H9 (cell line): ENCODE measurements at regions not wholly inside any gene's neighbourhood (a gene's known extent, or its start where the extent isn't known, plus 50 kb on each side); places are given as distances from the start of the nearest gene placed in this dataset.

Experiments used
- DNase-seq: peaks from one replicate; pipeline ENCODE4 v3.0.0-alpha.2; 2017
- H2AFZ ChIP-seq: one replicate; pipeline ENCODE4 v1.6.1; 2013; ENCODE audit warnings: mild to moderate bottlenecking, low read length, control low read depth, moderate library complexity
- H2AK5ac ChIP-seq: 2 replicates; pipeline ENCODE4 v1.6.1; 2013; ENCODE audit warnings: low read length, control low read depth, mixed read lengths; ENCODE audit not compliant: insufficient read length
- H2BK120ac ChIP-seq: one replicate; pipeline ENCODE4 v1.6.1; 2013; ENCODE audit warnings: low read depth, mild to moderate bottlenecking, low read length, control low read depth, inconsistent platforms; ENCODE audit not compliant: poor library complexity, severe bottlenecking
- H2BK12ac ChIP-seq: 2 replicates; pipeline ENCODE4 v1.6.1; 2013; ENCODE audit warnings: low read length, control low read depth, mixed read lengths, low read depth; ENCODE audit not compliant: insufficient read length
- H2BK15ac ChIP-seq: 2 replicates; pipeline ENCODE4 v1.6.1; 2013; ENCODE audit warnings: low read depth, low read length, control low read depth
- H2BK20ac ChIP-seq: one replicate; pipeline ENCODE4 v1.6.1; 2013; ENCODE audit warnings: low read depth, mild to moderate bottlenecking, low read length, control low read depth, inconsistent platforms; ENCODE audit not compliant: poor library complexity, severe bottlenecking
- H2BK5ac ChIP-seq: 2 replicates; pipeline ENCODE4 v1.6.1; 2013; ENCODE audit warnings: low read length, control low read depth, mixed read lengths; ENCODE audit not compliant: insufficient read length
- H3K14ac ChIP-seq: 2 replicates; pipeline ENCODE4 v1.6.1; 2013; ENCODE audit warnings: low read length, control low read depth; ENCODE audit not compliant: insufficient read depth
- H3K18ac ChIP-seq: 2 replicates; pipeline ENCODE4 v1.6.1; 2013; ENCODE audit warnings: low read depth, mild to moderate bottlenecking, mixed read lengths, low read length, control low read depth; ENCODE audit not compliant: insufficient read length
- H3K23ac ChIP-seq: 2 replicates; pipeline ENCODE4 v1.6.1; 2013; ENCODE audit warnings: low read length, control low read depth, mixed read lengths, low read depth; ENCODE audit not compliant: insufficient read length
- H3K23me2 ChIP-seq: 2 replicates; pipeline ENCODE4 v1.6.1; 2013; ENCODE audit warnings: low read depth, mild to moderate bottlenecking, mixed read lengths, low read length, control low read depth; ENCODE audit not compliant: insufficient read length, poor library complexity, severe bottlenecking
- H3K27ac ChIP-seq: 2 replicates; pipeline ENCODE4 v1.5.1; 2013; ENCODE audit warnings: low read length, control low read depth, mixed read lengths, low read depth; ENCODE audit not compliant: insufficient read length
- H3K27me3 ChIP-seq: 2 replicates; pipeline ENCODE4 v1.6.1; 2013; ENCODE audit warnings: low read length, control low read depth, inconsistent platforms; ENCODE audit not compliant: insufficient read depth
- H3K4ac ChIP-seq: 2 replicates; pipeline ENCODE4 v1.6.1; 2013; ENCODE audit warnings: low read depth, mild to moderate bottlenecking, control low read depth, inconsistent platforms, low read length, moderate library complexity
- H3K4me1 ChIP-seq: 2 replicates; pipeline ENCODE4 v1.6.1; 2013; ENCODE audit warnings: low read length, control low read depth, inconsistent platforms; ENCODE audit not compliant: insufficient read depth
- H3K4me2 ChIP-seq: 2 replicates; pipeline ENCODE4 v1.6.1; 2013; ENCODE audit warnings: low read length, control low read depth, mixed read lengths; ENCODE audit not compliant: insufficient read length, insufficient read depth
- H3K56ac ChIP-seq: 2 replicates; pipeline ENCODE4 v1.6.1; 2013; ENCODE audit warnings: low read depth, mild to moderate bottlenecking, mixed read lengths, low read length, control low read depth; ENCODE audit not compliant: insufficient read length
- H3K79me1 ChIP-seq: 2 replicates; pipeline ENCODE4 v1.6.1; 2013; ENCODE audit warnings: low read depth, mild to moderate bottlenecking, moderate library complexity, low read length, control low read depth, inconsistent platforms; ENCODE audit not compliant: insufficient read depth, poor library complexity, severe bottlenecking
- H3K79me2 ChIP-seq: 2 replicates; pipeline ENCODE4 v1.6.1; 2013; ENCODE audit warnings: low read length, control low read depth, inconsistent platforms; ENCODE audit not compliant: insufficient read depth
- H3K9ac ChIP-seq: 2 replicates; pipeline ENCODE4 v1.6.1; 2013; ENCODE audit warnings: low read length, control low read depth, mixed read lengths; ENCODE audit not compliant: insufficient read length; ENCODE audit errors: extremely low read depth
- H3K9me3 ChIP-seq: one replicate; pipeline ENCODE4 v1.6.1; 2013; ENCODE audit warnings: low read depth, low read length, inconsistent platforms; ENCODE audit not compliant: control insufficient read depth
- H3T11ph ChIP-seq: one replicate; pipeline ENCODE4 v1.6.1; 2013; ENCODE audit warnings: mild to moderate bottlenecking, low read length, control low read depth, inconsistent platforms
- H4K20me1 ChIP-seq: one replicate; pipeline ENCODE4 v1.6.1; 2013; ENCODE audit not compliant: control insufficient read depth, insufficient read length, insufficient read depth
- H4K5ac ChIP-seq: 2 replicates; pipeline ENCODE4 v1.6.1; 2013; ENCODE audit warnings: low read depth, mild to moderate bottlenecking, mixed read lengths, low read length, control low read depth; ENCODE audit not compliant: insufficient read length
- H4K8ac ChIP-seq: replicated peaks from 2 replicates; pipeline ENCODE4 v1.6.1; 2013; ENCODE audit warnings: low read length, control low read depth, mixed read lengths, low read depth; ENCODE audit not compliant: insufficient read length
- H4K91ac ChIP-seq: 2 replicates; pipeline ENCODE4 v1.6.1; 2013; ENCODE audit warnings: low read depth, mild to moderate bottlenecking, moderate library complexity, mixed read lengths, low read length, control low read depth; ENCODE audit not compliant: insufficient read length
- H3K27ac Mint-ChIP-seq, 3 experiments: 2 replicates in 2 of 3; 3 replicates in 1 of 3; pipeline ENCODE4 v1.8.0; 2020 to 2021; ENCODE audit warnings: mixed read lengths in 3 of 3, mild to moderate bottlenecking in 1 of 3, moderate library complexity in 1 of 3
- H3K27me3 Mint-ChIP-seq: 2 replicates; pipeline ENCODE4 v1.8.0; 2021; ENCODE audit warnings: low read depth, mild to moderate bottlenecking, moderate library complexity, mixed read lengths
- H3K36me3 Mint-ChIP-seq, 3 experiments: 2 replicates in 2 of 3; 3 replicates in 1 of 3; pipeline ENCODE4 v1.8.0; 2020 to 2021; ENCODE audit warnings: low read depth in 3 of 3, mixed read lengths in 3 of 3; ENCODE audit not compliant: insufficient read depth in 1 of 3
- H3K4me1 Mint-ChIP-seq, 2 experiments: 2 replicates each; pipeline ENCODE4 v1.8.0; 2020; ENCODE audit warnings: mixed read lengths in 2 of 2
- H3K4me3 Mint-ChIP-seq, 2 experiments: 2 replicates in 1 of 2; 3 replicates in 1 of 2; pipeline ENCODE4 v1.8.0; 2020 to 2021; ENCODE audit warnings: mild to moderate bottlenecking in 2 of 2, mixed read lengths in 2 of 2, moderate library complexity in 1 of 2
- H3K9me3 Mint-ChIP-seq, 2 experiments: 2 replicates in 1 of 2; 3 replicates in 1 of 2; pipeline ENCODE4 v1.8.0; 2020; ENCODE audit warnings: mild to moderate bottlenecking in 2 of 2, mixed read lengths in 2 of 2, moderate library complexity in 1 of 2
- WGBS: extraction: QIAGEN DNeasy Blood & Tissue Kit; methylation state at CpG from one replicate; pipeline ENCODE4 v1.1.7; 2013; ENCODE audit warnings: missing lambda C conversion rate, low lambda C conversion rate, mixed read lengths; ENCODE audit not compliant: insufficient read length; ENCODE audit errors: extremely low coverage; 5-methylcytosine and 5-hydroxymethylcytosine counted together
- TF ChIP-seq, protein P1 (sequence below): fragments of 200-600 bp; sonication (generic); conservative IDR thresholded peaks from 3 replicates; pipeline ENCODE4 v1.8.0; 2021; ENCODE audit warnings: antibody characterized with exemption, mild to moderate bottlenecking

DNA sequence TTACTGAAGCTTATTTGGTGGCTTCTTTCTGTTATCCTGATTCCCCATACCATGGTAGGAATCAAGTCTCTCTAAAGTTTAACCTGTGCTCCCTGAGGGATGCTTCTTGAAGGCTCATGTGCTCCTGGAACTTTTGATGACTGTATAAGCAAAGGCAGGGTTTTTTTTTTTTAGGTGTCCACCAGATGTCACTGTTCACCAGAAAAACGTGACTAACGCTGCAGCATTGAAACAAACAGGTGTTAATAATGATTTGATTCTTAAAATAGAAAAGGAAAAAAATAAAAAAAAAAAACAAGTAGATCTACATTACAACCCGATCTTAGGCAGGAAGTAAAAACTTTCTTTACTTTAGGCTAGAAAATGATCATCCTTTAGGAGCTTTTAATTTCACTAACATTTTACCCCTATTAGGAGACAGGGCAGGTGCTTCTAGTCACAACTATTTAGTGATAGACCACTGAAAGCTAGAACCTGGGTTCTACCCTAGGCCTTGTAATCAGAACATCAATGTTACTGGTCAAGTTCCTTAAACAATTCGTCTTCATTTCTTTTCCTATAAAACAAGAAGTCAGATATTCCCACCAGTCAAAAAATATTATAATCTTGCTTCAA, 223.0 kb downstream of the PLA2G4A start:
- Histone ChIP-seq H3T11ph (no peak overlapping the region), H2BK15ac (no peak overlapping the region), H3K27ac (no peak overlapping the region), H2BK12ac (no peak overlapping the region), H2BK120ac (no peak overlapping the region), H2BK20ac (no peak overlapping the region), H4K8ac (no peak overlapping the region), H4K91ac (no peak overlapping the region), H3K4me1 (peaks cover 2% of the 10 kb centered on the region; the same call in 1 of the 2 replicates), H2AFZ (no peak overlapping the region), H2AK5ac (no peak overlapping the region), H3K18ac (no peak overlapping the region), H3K56ac (no peak overlapping the region), H3K79me1 (no peaks in the 10 kb centered on the region), H3K4me2 (no peak overlapping the region), H3K27me3 (no peaks in the 10 kb centered on the region), H3K9ac (no peak overlapping the region), H4K20me1 (no peaks in the 10 kb centered on the region), H3K23me2 (no peaks in the 10 kb centered on the region), H3K79me2 (no peaks in the 10 kb centered on the region), H3K9me3 (no peaks in the 10 kb centered on the region), H3K4ac (no peak overlapping the region), H4K5ac (no peak overlapping the region), H3K14ac (no peak overlapping the region), H3K23ac (no peak overlapping the region), H2BK5ac (no peak overlapping the region)
- TF ChIP-seq, protein P1, sequence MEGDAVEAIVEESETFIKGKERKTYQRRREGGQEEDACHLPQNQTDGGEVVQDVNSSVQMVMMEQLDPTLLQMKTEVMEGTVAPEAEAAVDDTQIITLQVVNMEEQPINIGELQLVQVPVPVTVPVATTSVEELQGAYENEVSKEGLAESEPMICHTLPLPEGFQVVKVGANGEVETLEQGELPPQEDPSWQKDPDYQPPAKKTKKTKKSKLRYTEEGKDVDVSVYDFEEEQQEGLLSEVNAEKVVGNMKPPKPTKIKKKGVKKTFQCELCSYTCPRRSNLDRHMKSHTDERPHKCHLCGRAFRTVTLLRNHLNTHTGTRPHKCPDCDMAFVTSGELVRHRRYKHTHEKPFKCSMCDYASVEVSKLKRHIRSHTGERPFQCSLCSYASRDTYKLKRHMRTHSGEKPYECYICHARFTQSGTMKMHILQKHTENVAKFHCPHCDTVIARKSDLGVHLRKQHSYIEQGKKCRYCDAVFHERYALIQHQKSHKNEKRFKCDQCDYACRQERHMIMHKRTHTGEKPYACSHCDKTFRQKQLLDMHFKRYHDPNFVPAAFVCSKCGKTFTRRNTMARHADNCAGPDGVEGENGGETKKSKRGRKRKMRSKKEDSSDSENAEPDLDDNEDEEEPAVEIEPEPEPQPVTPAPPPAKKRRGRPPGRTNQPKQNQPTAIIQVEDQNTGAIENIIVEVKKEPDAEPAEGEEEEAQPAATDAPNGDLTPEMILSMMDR: peak; percentile 75
- Mint-ChIP-seq H3K27me3 (no peaks in the 10 kb centered on the region), H3K4me3 (no peak overlapping the region), H3K36me3 (no peaks in the 10 kb centered on the region), H3K9me3 (no peaks in the 10 kb centered on the region), H3K4me1 (peaks cover 18 to 29% of the 10 kb centered on the region in 2 experiments), H3K27ac (no peak overlapping the region)
- no peak for DNase-seq
- no CpG with 5 or more reads among the region's 4 CpGs for WGBS
